GM18870 (cell line): ENCODE measurements at regions not wholly inside any gene's neighbourhood (a gene's known extent, or its start where the extent isn't known, plus 50 kb on each side); places are given as distances from the start of the nearest gene placed in this dataset.
"Not testable (repeated sequence)": the region's sequence is repeated elsewhere in the genome, so short reads cannot be mapped to it uniquely, and the experiment has no call there.

ENCODE experiments used
- ATAC-seq: cut with Tn5 transposase; IDR thresholded peaks from one replicate; pipeline ENCODE4 v1.9.1; 2021; ENCODE audit warnings: moderate library complexity; ENCODE audit not compliant: unreplicated experiment

DNA sequence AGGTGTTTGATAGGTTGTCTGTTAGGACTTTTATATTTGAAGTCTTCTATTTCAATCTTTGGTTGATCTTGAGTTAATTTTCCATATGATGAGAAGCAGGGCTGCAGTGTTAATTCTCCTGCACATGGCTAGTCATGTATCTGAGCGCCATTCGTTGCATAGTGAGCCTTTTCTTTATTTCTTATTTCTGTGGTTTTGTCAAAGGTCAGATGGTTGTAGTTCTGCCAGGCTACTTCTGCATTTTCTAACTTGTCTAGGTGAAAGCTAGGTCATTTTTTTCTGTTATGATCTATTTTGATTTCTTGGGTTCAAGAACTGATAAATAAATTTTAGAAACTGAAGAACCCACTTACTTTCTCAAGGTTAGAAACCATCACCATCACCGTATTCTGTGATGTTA, 56.7 kb downstream of the CCDC74A start:
- ATAC-seq, result no peak

DNA sequence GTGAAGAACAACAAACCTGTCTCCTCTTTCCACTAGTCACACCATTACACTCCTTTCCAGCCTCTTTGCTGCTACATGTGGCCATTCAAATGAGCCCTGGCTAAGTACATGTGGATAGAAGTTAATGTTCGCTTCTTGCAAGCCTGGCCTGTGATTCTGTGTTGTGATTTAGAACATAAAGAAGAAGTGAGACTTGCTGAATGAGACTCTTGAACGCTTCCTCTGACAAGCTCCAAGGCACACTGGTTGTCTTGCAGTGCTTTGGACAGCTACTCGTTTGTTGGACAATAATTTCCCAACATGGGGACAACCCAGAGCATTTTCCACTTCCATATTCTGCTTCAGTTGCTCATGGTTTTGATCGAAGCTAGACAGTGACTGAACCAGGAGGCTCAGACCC, 57.3 kb downstream of the CCDC74A start:
- peak; percentile 38 for ATAC-seq

DNA sequence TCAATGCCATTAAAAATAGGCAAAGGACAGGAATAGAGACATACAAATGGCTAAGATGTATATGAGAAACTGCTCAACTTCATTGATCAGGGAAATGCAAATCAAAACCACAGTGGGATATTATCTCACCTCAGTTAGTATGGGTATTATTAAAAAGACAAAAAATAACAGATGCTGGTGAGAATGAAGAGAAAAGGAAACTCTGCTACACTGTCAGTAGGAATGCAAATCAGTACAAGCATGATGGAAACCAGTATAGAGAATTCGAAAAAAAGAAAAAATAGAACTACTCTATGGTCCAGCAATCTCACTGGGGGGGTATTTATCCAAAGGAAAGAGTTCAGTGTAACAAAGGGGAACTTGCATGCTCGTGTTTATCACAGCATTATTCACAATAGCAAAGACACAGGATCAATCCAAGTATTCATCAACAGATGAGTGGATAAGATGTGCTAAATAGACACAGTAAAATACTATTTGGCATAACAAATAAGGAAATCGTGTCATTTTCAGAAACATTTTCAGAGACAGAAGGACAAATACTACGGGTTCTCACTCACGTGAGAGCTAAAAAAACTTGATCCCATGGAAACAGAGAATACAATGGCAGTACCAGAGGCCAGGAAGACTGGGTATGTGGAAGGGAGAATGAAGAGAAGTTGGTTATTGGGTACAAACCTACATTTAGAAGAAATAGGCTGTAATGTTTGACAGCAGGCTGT, 60.6 kb downstream of the CCDC74A start:
- ATAC-seq, result peak; percentile 82

DNA sequence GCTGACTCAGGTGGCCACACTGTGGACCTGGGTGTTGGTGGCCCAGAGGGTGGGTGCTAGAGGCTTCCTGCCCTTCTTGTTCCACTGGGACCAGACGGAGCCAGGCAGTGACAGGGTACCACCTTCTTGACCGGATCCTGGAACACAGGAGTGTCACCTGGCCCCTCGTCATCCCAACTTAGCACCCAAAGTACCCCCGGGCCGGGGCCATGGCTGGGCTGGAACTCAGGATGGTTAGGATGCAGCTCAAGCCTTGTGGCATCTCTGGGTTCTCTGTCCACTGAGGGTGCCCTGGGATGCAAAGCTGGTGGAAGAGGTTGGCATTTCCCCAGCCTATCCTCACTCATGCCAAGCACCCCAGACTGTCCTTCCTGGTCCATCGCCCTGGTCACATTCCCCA, 61.4 kb downstream of the CCDC74A start:
- not testable (repeated sequence) for ATAC-seq

DNA sequence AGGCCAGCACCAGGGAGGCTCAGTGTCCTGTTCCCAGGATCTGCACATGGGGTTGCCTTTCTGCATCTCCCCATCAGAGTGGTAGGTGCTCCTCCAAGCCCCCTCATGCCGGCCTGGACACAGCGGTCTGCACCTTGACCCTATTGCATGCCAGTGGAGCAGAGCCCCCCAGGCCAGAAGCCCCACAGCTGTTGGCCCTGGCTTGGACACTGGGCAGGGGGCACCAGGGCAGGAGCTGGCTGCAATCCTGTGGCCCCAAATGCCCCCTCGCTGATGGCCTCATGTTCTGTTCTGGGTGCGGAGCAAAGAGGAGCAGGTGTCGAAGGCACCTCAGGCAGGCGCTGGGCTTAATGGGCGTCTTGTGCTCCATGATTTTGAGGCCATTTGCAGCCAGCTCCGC, 62.7 kb downstream of the CCDC74A start:
- no peak for ATAC-seq

DNA sequence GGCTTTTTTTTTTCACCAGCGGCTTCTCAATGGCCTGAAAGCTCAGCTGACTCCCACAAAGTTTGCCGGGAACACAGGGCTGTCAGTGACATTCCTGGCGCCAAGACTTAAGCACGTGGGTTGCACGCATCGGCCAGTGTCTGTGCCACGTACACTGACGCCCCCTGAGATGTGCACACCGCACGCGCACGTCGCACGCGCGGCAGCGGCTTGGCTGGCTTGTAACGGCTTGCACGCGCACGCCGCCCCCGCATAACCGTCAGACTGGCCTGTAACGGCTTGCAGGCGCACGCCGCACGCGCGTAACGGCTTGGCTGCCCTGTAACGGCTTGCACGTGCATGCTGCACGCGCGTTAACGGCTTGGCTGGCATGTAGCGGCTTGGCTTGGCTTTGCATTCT, 63.2 kb downstream of the CCDC74A start:
- ATAC-seq, result no peak

DNA sequence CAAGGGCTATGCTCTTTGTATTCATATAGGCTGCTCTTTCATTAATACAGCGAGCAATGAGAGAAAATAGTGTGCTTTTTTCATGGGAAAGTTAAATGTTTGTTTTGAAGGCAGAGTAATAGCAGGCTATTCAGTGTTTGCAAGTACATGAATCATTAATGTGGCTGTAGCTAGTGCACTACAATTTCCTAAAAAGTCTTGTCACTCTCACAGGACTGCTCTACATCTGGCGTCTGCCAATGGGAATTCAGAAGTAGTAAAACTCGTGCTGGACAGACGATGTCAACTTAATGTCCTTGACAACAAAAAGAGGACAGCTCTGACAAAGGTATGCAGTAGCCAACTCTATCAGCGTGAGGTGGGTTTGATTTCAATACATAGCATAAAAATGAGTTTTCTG, 68.9 kb downstream of the CCDC74A start:
- not testable (repeated sequence) for ATAC-seq

DNA sequence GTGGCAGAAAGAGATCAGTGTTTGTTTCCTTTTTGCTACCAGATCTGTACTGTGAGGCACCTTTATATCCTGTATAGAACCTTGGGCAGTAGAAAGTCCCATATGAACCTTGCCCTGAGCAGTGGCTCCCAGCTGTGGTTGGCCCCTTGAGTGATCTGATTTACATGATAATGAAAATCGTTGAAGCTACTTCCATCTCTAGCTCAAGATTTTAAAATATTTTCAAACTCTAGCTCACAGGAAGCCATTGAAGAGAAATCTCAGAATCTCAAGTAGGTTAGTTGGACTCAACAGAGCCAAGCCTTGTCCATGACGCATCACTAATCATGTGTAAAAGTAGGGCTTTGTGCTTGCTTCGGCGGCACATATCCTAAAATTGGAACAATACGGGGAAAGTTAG, 74.8 kb downstream of the CCDC74A start:
- ATAC-seq, result not testable (repeated sequence)

DNA sequence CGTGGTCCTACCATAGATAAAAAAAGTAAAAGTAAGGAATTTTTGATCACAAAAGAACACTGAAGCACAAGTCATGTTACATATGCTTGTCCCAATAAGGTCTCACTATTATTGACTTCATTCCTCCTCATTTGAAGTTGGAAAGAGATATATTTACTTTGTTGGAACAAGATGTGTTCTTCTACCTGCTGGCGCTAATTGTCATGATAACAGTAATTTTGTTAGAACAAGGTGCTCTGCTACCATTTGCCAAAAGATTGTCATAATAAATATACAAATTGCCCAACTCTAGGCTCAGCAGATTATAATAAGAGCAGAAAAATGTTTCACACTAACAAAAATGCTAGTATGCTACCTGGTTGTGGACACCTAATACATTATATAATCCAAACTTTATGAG, 77.0 kb downstream of the CCDC74A start:
- not testable (repeated sequence) for ATAC-seq

DNA sequence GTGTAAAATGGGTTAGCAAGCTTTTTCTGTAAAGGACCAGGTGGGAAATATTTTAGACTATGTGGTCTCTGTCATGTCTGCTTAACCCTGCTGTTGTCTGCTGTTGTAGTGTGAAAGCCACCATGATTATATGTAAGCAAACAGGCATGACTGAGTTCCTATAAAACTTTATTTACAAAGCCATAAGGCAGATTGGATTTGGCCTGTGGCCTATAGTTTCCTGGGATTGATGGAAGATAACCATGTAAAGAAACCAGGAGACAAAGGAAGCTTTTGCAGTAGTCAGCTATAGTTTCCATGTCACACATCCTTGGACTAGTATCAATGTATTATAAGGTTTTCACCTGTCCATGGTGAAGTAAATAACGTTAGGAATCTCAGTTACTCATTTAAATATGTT, 78.7 kb downstream of the CCDC74A start:
- ATAC-seq, result not testable (repeated sequence)

DNA sequence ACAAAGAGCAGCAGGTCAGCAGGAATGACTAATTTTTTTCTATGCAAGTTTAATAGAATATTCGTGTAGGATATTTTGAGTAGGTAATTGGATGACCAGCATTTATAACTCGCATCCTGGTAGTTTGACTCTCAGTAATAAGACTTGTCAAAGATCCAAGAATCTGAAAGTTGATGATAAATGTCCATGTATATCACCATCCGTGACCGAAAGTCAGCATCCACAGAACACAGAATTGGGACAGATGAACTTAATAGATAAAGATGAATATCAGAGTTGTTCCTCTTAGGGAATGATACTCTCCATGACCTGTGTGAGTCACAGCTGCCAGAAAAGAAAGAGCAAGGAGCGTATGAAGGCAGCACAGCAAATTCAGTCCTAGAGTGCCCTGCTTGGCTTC, 79.4 kb downstream of the CCDC74A start:
- ATAC-seq, result not testable (repeated sequence)

DNA sequence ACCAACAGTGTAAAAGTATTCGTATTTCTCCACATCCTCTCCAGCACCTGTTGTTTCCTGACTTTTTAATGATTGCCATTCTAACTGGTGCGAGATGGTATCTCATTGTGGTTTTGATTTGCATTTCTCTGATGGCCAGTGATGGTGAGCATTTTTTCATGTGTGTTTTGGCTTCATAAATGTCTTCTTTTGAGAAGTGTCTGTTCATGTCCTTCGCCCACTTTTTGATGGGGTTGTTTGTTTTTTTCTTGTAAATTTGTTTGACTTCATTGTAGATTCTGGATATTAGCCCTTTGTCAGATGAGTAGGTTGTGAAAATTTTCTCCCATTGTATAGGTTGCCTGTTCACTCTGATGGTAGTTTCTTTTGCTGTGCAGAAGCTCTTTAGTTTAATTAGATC, 86.9 kb downstream of the CCDC74A start:
- not testable (repeated sequence) for ATAC-seq

DNA sequence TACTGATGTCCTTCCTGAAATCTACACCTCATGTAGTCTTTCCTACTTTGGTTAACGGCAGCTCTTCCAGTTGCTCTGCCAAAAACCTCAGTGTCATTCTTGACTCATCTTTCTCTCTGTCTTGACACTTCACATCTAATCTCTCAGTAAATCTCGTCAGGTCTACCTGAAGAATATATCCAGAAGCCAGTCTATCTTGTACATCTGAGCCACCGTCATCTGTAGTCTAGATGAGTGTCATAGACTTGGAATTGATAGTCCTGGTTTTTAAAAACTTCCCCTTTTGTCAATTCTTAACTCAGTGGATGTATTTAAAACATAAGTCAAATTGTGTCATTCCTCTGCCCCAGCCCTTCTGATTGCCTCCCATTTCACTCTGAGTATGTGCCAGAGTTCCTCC, 90.6 kb downstream of the CCDC74A start:
- not testable (repeated sequence) for ATAC-seq

DNA sequence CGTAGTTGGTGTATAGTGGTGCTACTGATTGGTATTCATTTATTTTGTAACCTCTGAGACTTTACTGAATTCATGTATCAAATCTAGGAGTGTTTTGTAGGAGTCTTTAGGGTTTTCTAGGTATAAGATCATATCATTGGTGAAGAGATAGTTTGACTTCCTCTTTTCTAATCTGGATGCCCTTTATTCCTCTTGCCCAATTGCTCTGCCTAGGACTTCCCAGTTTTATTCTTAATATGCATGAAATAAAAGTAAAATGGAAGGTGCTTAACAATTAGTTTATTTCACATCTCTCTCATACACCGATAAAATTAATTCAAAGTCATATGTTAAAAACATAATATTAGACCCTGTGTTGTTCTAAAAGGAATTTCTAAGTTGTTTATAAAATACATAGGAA, 95.2 kb downstream of the CCDC74A start:
- ATAC-seq, result not testable (repeated sequence)

DNA sequence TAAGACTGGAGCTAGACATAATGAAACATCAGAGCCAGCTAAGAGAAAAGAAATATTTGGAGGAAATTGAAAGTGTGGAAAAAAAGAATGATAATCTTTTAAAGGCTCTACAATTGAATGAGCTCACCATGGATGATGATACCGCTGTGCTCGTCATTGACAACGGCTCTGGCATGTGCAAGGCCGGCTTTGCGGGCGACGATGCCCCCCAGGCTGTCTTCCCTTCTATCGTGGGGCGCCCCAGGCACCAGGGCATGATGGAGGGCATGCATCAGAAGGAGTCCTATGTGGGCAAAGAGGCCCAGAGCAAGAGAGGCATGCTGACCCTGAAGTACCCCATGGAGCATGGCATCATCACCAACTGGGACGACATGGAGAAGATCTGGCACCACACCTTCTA, 98.3 kb downstream of the CCDC74A start:
- ATAC-seq, result not testable (repeated sequence)

DNA sequence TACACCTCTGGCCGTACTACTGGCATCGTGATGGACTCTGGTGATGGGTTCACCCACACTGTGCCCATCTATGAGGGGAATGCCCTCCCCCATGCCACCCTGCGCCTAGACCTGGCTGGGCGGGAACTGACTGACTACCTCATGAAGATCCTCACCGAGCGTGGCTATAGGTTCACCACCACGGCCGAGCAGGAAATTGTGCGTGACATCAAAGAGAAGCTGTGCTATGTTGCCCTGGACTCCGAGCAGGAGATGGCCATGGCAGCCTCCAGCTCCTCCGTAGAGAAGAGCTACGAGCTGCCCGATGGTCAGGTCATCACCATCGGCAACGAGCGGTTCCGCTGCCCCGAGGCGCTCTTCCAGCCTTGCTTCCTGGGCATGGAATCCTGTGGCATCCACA, 98.9 kb downstream of the CCDC74A start:
- ATAC-seq, result not testable (repeated sequence)

DNA sequence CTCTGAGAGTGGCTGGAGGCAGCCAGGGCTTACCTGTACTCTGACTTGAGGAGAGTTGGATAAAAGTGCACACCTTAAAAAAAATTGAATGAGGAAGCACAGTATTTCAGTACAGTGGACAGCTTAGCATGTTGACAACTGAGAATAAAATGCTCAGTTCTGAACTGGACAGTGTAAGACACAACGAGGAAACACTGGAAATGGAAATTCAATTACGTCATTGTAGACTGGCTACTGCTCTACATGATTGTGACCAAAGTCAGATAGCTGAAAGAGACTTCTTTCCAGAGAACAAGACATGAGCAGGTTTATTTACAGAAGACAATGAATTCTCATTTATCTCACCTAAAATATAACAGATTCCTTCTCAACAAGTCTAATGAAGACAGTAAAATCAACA, 100.1 kb downstream of the CCDC74A start:
- not testable (repeated sequence) for ATAC-seq

DNA sequence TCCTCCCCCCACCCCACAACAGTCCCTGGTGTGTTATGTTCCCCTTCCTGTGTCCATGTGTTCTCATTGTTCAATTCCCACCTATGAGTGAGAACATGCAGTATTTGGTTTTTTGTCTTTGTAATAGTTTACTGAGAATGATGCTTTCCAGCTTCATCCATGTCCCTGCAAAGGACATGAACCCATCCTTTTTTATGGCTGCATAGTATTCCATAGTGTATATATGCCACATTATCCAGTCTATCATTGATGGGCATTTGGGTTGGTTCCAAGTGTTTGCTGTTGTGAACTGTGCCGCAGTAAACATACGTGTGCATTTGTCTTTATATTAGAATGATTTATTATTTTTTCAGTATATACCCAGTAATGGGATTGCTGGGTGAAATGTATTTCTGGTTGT, 104.0 kb downstream of the CCDC74A start:
- not testable (repeated sequence) for ATAC-seq

DNA sequence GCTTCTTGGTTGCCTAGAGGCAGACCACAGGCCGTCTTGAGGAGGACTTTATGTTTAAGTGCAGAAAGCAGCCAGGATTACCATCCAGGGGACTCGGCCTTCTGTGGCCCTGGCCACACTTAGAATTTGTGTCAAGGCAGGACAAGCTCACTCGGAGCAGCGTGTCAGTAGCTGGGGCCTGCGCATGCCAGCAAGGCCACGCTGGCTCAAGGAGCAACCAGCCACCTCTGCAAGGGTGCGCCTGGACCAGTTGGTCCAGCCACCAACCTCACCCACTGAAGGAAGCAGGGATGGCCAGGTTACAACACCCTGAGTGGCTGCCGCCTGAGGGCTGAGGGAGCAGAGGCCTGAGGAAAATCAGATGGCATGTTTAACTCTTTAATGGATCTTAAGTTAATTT, 105.7 kb downstream of the CCDC74A start:
- ATAC-seq, result not testable (repeated sequence)

DNA sequence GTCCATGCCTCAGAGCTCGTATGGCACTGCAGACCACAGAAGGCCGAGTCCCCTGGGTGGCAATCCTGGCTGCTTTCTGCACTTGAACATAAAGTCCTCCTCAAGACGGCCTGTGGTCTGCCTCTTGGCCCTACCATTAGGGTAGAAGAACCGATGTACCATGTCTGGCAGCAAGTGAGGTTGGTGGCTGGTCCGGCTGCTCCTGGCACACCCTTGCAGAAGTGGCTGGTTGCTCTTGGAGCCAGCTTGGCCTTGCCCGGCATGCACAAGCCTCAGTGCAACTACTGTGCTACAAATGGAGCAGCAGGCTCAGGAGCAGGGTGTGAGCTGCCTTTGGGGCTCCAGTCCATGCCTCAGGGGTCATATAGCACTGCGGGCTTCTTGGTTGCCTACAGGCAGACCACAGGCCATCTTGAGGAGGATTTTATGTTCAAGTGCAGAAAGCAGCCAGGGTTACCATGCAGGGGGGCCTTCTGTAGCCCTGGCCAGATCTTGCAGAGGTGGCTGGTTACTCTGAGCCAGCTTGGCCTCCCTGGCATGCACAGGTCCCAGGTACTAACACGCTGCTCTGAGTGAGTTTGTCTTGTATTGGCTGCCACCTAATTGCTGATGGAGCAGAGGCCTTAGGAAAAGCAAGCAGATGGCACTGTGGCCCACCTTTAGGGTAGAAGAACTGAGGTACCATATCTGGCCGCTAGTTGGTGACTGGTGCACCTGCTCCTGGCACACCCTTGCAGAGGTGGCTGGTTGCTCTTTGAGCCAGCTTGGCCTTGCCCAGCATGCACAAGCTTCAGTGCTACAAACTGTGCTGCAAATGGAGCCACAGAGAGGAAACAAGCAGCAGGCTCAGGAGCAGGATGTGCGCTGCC, 106.4 kb downstream of the CCDC74A start:
- not testable (repeated sequence) for ATAC-seq

DNA sequence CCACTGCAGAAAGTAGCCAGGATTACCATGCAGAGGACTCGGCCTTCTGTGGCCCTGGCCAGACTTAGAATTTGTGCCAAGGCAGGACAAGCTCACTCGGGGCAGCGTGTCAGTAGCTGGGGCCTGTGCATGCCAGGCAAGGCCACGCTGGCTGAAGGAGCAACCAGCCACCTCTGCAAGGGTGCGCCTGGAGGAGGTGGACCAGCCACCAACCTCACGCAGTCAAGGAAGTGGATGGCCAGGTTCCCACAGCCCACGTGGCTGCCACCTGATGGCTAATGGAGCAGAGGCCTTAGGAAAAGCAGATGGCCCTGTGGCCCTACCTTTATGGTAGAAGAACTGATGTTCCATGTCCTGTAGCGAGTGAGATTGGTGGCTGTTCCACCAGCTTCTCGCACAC, 107.9 kb downstream of the CCDC74A start:
- ATAC-seq, result no peak

DNA sequence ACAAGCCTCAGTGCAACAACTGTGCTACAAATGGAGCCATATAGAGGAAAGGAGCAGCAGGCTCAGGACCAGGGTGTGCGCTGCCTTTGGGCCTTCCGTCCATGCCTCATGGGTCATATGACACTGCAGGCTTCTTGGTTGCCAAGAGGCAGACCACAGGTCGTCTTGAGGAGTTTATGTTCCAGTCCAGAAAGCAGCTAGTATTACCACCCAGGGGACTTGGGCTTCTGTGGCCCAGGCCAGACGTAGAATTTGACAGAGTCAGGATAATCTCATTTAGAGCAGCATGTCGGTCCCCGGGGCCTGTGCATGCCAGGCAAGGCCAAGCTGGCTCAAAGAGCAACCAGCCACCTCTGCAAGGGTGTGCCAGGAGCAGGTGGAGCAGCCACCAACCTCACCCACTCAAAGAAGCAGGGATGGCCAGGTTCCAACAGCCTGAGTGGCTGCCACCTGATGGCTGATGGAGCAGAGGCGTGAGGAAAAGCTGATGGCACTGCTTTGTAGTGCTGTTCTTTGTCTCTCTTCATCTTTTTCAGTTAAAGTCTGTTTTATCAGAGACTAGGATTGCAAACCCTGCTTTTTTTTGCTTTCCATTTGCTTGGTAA, 109.1 kb downstream of the CCDC74A start:
- not testable (repeated sequence) for ATAC-seq
